UCSD-AML1 (cell line): ENCODE measurements at regions not wholly inside any gene's neighbourhood (a gene's known extent, or its start where the extent isn't known, plus 50 kb on each side); places are given as distances from the start of the nearest gene placed in this dataset.

Source experiments
- DNase-seq: peaks from one replicate; lab custom pipeline; 2025; ENCODE audit not compliant: unreplicated experiment; lab: John Stamatoyannopoulos, UW

- no peak for DNase-seq
Observed at GRCh38 chr6:43856005-43856765, 86.2 kb downstream of the VEGFA start.

DNA sequence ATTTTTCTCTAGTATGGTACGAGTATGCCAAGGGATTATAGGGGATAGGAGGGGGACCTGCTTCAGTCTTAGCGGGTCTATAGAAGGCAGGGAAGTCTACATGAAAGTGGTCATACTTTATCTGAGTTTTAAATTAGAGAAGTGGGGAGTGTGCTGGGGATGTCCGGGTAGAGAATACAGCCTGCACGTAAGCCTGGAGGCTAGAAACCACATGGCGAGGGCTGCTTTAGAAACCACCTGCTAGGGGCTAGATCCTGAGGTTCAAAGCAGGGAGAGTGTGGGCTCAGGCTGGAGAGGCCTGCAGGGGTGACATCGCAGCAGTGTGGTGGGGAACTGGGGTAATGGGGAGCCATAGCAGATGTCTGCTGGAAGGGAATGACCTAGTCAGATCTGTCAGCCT is 85.2 kb downstream of the VEGFA start:
- no peak for DNase-seq

DNA sequence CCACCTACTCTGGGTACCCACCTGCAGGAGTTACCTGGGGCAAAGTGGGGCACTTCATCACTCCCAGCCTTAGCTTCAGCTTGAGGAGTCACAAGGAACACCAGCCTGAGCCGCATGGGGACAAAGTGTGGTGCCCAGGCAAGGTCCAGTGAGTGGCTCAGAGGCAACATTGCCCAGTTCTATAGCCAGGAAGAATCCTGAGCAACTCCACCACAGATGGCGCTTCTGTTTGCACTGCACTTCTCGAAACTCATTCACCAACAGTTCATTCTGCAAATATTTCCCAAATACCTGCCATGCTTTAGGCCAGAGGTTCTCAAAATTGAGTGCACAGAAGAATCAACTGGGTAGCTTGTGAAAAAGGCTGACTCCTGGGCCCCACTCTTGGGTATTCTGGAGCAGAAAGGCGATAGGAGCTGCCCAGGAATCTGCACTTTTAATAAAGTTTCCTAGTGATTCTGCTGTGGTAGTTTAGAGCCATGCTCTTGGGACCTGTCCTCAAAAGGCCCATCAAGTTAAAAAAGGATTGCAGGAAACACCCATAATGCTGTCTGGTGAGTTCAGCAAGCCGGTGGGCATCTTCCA is 83.1 kb downstream of the VEGFA start:
- DNase-seq, result no peak

DNA sequence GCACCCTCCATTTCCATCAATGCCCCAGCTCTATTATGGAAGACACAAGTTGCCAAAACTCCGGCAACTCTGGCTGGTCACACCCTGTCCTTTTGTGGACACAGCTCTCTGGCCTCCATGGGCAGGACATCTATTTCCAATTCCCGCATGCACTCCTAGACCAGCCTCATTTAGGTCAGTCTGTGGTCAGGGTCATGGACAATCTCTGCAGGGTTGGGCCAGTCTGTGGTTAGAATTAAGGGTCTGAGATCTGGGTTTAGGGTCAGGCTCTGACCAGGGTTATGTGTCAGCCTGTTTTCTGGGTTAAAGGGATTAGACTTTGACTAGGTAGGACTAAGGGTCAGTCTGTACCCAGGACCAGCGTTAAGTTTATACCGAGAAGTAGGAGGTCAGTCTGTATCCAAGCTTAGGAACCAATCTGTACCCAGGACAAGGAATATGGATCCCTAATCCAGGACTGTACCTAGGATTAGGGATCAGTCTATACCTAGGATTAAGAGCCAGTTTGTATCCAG is 82.4 kb downstream of the VEGFA start:
- no peak for DNase-seq

DNA sequence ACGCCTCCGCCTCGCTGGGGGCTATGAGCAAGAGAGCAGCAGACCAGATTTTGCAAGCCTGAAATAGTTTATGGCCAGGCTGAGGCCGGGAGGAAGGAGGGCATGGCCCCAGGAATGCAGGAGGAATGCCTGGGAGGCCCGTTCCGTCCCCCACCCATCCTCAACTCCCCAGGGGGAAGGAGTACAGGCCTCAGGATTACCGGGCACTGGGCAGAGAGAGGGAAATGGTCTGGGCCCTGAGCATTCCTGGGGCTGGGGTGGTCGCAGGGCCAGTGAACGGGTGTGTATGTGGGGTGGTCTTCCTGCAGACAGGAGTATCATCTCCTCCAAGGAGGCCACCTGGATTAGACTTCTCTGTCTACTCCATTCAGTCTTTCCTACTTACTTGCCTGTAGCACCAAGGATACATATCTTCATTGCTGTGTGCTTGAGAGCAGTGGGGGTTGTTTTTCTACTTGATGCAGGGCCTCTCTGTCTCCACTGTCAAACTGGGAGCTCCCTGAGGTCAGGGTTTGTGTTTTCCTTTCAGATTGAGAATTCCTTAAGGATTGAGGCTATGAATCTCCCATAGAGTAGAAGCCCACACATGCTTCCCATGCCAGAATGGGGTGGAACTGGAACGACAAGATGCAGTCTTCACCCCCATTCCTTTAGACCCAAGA is 81.3 kb downstream of the VEGFA start:
- no peak for DNase-seq

DNA sequence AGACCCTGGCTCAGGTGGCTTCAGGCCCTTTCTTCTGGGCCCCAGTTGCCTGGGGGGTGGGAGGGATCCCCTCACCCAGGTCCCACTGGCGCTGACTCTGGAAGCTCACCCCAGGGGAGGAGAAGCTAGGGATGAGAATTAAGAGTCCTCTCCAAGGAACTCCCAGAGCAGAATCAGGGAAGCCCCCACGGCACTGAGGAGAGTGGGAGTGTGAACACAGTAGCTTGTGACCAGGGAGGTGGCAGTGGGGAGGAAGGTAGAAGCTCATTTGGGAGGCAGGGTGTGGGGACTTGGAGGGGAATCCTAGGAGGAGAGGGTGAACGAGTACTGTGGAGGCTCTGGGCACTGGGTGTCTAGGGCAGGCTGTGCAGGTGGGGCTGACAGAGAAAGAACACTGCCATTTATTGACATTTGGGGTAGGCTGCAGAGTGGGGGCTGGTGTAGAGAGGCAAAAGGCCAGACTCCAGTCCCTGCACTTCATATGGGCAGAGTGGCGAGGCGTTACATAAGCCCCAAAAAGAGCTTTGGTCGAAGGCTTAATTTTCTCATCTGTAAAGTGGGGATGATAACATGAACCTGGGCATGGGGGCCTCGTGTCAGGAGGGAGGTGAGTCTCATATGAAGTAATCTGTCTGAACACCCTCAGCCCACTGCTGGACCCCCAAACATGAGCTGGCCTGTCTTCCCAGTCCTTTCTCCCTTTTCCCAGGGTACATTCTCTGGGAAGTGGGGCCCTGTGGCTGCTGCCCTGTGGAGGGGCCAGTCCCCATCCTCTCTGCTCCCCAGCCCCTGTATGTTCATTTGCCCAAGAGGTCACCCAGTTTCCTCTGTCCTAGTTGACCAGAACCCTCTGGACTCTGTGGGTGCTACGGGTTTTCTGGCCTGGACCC is 80.5 kb downstream of the VEGFA start:
- DNase-seq, result no peak

DNA sequence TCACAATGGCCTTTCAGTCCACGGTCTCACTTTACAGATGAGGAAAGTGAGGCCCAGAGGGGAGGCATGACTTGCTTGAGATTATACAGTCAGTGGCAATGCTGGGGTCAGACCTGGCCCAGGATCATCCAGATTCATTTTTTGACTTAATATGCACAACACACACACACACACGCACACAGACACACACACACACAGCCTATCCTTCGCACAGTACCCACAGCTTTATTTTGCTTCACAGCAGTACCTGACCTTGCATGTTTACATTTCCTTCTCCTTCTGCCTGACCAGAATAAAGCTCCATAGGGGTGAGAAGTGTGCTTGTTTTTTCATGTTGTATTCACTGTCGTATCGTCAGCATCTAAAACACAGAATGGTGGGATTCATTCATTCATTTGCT is 79.8 kb downstream of the VEGFA start:
- DNase-seq, result no peak

DNA sequence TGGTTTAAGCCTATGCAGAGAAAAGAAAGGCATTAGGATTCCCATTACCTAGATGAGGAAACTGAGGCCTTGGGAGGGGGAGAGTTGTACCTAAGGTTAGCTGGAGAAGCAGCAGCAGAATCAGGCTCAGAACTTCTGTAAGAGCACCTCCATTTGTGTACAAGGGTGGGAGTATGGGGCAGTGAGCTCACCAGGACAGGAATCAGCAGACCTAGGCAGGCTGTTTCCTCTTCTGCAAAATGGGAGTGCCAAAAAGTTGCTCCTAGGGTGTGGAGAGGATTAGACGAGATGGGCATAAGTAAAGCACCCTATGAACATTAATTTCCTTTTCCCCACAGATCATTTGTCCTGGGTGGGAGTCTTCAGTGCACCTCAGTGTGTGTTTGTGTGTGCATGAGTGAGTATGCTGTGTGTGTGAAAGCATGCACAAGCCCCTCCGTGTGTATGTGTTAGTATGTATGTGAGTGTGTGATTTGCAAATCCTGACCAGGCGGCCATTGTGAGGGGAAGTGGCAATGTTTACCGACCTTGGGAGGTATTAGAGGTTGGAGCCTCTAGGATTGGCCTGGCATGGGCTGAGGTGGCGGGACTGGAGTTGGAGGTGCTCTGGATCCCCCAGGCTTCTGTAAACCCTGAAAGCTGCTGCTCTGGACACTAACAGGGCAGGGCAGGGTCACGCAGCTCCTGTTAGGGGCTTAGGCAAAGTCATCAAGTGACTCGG is 78.8 kb downstream of the VEGFA start:
- DNase-seq, result no peak

- no peak for DNase-seq
Observed at GRCh38 chr6:43847741-43848630, 78.0 kb downstream of the VEGFA start.

DNA sequence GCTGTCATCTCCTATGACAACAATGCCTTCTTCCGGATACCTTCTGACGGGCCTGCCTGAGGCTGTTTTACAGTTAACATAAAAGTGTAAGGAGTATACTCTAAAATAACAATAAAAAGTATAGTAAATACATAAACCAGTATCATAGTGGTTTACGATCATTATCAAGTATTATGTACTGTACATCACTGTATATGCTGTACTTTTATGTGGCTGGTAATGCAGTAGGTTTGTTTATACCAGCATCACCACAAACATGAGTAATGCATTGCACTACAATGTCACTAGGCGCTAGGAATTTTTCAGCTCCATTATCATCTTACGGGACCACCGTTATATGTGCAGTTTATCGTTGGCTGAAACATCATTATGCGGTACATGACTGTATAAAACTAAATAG is 76.5 kb downstream of the VEGFA start:
- no peak for DNase-seq

- no peak for DNase-seq
Observed at GRCh38 chr6:43845646-43846045, 75.6 kb downstream of the VEGFA start.

DNA sequence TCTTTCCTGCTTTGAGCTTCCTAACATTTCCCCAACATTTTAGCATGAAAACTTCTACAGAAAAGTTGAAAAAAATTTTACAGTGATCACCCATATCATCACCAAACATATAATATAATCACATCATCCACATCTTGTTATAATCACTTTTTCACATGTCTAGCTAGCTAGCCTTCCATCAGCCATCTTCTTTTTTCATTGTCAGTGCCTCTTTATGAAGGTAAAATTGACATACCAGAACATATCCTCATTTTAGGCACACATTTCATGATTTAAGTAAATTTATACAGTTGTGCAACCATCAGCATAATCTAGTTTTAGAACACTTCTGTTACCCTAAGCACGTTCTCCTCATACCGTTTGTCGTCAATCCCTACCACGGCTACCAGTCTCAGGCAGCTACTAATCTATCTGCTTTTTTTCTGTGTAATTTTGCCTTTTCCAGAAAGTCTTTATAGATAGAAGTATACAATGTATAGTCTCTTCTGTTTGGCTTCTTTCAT is 73.7 kb downstream of the VEGFA start:
- no peak for DNase-seq

GRCh38 chr6:43843097-43843645 is 73.2 kb downstream of the VEGFA start:
- no peak for DNase-seq

DNA sequence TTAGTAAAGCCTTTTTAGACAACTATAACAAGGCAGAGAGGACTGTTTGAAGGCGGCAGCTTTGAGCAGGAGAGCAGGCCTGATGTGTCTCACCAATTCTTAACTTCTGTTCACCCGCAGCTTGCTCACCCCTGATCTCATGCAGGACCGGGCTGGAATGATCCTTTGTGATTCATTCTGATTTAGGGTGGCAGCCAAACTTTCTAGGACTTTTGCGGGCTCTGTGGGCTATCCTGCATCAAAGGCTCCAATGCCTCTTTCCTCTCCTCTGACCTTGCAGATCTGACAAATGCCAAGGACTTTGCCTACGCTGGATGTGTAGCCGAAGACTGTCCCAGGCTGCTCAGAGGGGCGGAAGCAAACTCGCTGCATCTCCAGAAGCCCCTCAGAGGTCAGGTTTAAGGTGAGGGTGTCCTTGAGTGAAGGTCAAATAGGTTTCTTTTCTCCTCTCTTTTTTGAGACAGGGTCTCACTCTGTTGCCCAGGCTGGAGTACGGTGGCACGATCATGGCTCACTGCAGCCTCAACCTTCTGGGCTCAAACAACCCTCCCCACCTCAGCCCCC is 72.3 kb downstream of the VEGFA start:
- no peak for DNase-seq

DNA sequence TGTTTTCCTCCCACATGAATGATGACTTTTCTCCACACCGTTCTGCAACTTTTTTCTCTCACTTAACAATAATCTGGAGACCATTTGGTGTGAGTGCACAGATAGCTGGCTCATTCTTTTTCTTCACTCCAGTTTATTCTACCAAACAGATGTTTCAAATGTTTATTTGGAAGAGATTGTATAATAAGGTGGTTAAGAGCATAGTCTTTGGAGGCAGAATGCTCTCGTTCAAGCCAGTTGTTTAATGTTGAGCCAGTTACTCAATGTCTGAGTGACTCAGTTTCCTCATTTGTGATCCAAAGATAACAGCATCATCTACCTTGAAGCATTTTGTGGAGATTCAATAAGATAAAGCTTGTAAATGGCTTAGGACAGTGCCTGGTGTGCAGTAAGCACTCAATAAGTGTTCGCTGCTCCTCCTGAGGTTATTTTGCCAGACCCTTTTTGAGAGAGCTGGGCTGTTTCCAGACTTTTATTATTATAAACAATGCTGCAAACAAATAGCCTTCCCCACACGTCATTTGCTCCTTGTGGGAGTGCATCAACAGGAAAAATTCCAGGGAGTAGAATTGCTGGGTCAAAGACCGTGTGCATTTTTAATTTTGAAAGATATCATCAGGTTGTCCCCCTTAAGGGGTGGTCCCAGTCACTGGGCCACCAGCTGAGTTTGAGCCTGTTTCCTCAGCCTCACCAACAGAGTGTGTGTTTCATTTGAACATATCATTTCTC is 70.6 kb downstream of the VEGFA start:
- DNase-seq, result no peak

- DNase-seq, result peak; percentile 67
Observed at GRCh38 chr6:43838276-43839036, 68.4 kb downstream of the VEGFA start.

- DNase-seq, result no peak
Observed at GRCh38 chr6:43837507-43837906, 67.5 kb downstream of the VEGFA start.
